SU-DHL-6 (cell line): ENCODE measurements at regions not wholly inside any gene's neighbourhood (a gene's known extent, or its start where the extent isn't known, plus 50 kb on each side); places are given as distances from the start of the nearest gene placed in this dataset.

ENCODE experiments used
- H2AFZ ChIP-seq: fragments of 200-600 bp; sonication (generic); 2 replicates; pipeline ENCODE4 v1.6.1; 2014; ENCODE audit warnings: low read depth, mild to moderate bottlenecking, moderate library complexity, mixed read lengths, antibody characterized with exemption, low read length; ENCODE audit not compliant: severe bottlenecking
- H3F3A ChIP-seq: fragments of 200-600 bp; shearing (Covaris generic); 2 replicates; pipeline ENCODE4 v1.6.0; 2016; ENCODE audit warnings: antibody characterized with exemption, mild to moderate bottlenecking; ENCODE audit not compliant: insufficient read depth
- H3K27ac ChIP-seq: fragments of 200-600 bp; sonication (generic); 2 replicates; pipeline ENCODE4 v1.5.1; 2016; ENCODE audit warnings: low read depth, mild to moderate bottlenecking, low read length, moderate library complexity, mixed read lengths
- H3K27me3 ChIP-seq: fragments of 200-600 bp; sonication (generic), shearing (Covaris generic); 2 replicates; pipeline ENCODE4 v1.6.0; 2014; ENCODE audit warnings: mild to moderate bottlenecking, low read length
- H3K36me3 ChIP-seq: fragments of 200-600 bp; sonication (generic); 2 replicates; pipeline ENCODE4 v1.6.1; 2014; ENCODE audit warnings: mild to moderate bottlenecking, low read length, mixed read lengths
- H3K4me2 ChIP-seq: fragments of 300-600, 200-600 bp; shearing (Covaris generic), sonication (generic); 2 replicates; pipeline ENCODE4 v1.6.0; 2014; ENCODE audit warnings: low read length, low read depth, mild to moderate bottlenecking; ENCODE audit not compliant: poor library complexity, severe bottlenecking
- H3K4me3 ChIP-seq: fragments of 200-600 bp; sonication (generic); 2 replicates; pipeline ENCODE4 v1.5.1; 2014; ENCODE audit warnings: antibody characterized with exemption, low read length, mild to moderate bottlenecking, mixed read lengths; ENCODE audit not compliant: insufficient read depth, poor library complexity, severe bottlenecking
- H3K79me2 ChIP-seq: fragments of 200-600 bp; sonication (generic); 2 replicates; pipeline ENCODE4 v1.6.1; 2014; ENCODE audit warnings: mild to moderate bottlenecking, low read length, moderate library complexity; ENCODE audit not compliant: insufficient read depth
- H3K9ac ChIP-seq: fragments of 200-600 bp; sonication (generic); 2 replicates; pipeline ENCODE4 v1.7.0; 2014; ENCODE audit warnings: mild to moderate bottlenecking, low read length
- H3K9me2 ChIP-seq: fragments of 200-600 bp; sonication (generic); replicated peaks from 2 replicates; pipeline ENCODE4 v1.6.1; 2014; ENCODE audit warnings: low read length; ENCODE audit not compliant: insufficient read depth
- H3K9me3 ChIP-seq: fragments of 200-600 bp; sonication (generic); 2 replicates; pipeline ENCODE4 v1.6.1; 2014; ENCODE audit warnings: low read length, mixed read lengths; ENCODE audit not compliant: insufficient read depth
- H4K20me1 ChIP-seq: fragments of 200-600 bp; sonication (generic); 2 replicates; pipeline ENCODE4 v1.6.1; 2014; ENCODE audit warnings: low read depth, mild to moderate bottlenecking, antibody characterized with exemption, low read length, moderate library complexity, mixed read lengths
- EZH2phosphoT487 ChIP-seq: fragments of 200-600 bp; sonication (generic), shearing (Covaris generic); conservative IDR thresholded peaks from 2 replicates; pipeline ENCODE4 v1.6.1; 2018; ENCODE audit warnings: mild to moderate bottlenecking, antibody characterized with exemption, low read length, moderate library complexity, mixed read lengths
- TF ChIP-seq, protein P1 (sequence below): fragments of 200-600 bp; sonication (generic); IDR thresholded peaks from one replicate; pipeline ENCODE4 v1.5.1; 2017; ENCODE audit warnings: antibody characterized with exemption, mild to moderate bottlenecking, low read length, moderate library complexity; ENCODE audit not compliant: insufficient read depth, poor library complexity, severe bottlenecking

DNA sequence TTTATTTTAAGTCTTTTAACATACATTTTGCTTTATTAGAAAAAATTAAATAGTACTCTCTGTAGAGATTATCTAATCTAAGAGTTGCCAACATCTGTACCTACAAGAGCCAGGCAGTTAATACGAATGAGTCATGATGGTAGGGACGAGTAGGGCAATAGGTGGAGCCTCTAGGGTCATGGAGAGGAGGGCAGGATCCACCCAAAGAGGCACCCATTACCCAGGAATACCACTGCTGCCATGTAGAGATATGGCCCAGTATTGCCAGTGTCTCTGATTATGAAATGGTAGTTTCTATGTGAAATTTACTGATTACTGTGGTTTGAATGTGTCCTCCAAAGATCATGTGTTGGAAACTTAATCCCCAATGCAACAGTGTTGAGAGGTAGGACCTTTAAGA lies 170.4 kb downstream of the PIK3R1 start:
- Histone ChIP-seq H3K27me3 (no peaks in the 10 kb centered on the region), H3K79me2 (no peaks in the 10 kb centered on the region), H3K36me3 (no peaks in the 10 kb centered on the region), H3K9me2 (no peaks in the 10 kb centered on the region), H3K27ac (no peak overlapping the region), H3K9me3 (no peaks in the 10 kb centered on the region), H3F3A (no peaks in the 10 kb centered on the region), H3K9ac (no peak overlapping the region), H3K4me2 (no peak overlapping the region), H3K4me3 (no peak overlapping the region), H2AFZ (no peak overlapping the region), H4K20me1 (no peaks in the 10 kb centered on the region)
- TF ChIP-seq, protein P1, sequence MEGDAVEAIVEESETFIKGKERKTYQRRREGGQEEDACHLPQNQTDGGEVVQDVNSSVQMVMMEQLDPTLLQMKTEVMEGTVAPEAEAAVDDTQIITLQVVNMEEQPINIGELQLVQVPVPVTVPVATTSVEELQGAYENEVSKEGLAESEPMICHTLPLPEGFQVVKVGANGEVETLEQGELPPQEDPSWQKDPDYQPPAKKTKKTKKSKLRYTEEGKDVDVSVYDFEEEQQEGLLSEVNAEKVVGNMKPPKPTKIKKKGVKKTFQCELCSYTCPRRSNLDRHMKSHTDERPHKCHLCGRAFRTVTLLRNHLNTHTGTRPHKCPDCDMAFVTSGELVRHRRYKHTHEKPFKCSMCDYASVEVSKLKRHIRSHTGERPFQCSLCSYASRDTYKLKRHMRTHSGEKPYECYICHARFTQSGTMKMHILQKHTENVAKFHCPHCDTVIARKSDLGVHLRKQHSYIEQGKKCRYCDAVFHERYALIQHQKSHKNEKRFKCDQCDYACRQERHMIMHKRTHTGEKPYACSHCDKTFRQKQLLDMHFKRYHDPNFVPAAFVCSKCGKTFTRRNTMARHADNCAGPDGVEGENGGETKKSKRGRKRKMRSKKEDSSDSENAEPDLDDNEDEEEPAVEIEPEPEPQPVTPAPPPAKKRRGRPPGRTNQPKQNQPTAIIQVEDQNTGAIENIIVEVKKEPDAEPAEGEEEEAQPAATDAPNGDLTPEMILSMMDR, result no peak
- TF ChIP-seq EZH2phosphoT487, result no peak

DNA sequence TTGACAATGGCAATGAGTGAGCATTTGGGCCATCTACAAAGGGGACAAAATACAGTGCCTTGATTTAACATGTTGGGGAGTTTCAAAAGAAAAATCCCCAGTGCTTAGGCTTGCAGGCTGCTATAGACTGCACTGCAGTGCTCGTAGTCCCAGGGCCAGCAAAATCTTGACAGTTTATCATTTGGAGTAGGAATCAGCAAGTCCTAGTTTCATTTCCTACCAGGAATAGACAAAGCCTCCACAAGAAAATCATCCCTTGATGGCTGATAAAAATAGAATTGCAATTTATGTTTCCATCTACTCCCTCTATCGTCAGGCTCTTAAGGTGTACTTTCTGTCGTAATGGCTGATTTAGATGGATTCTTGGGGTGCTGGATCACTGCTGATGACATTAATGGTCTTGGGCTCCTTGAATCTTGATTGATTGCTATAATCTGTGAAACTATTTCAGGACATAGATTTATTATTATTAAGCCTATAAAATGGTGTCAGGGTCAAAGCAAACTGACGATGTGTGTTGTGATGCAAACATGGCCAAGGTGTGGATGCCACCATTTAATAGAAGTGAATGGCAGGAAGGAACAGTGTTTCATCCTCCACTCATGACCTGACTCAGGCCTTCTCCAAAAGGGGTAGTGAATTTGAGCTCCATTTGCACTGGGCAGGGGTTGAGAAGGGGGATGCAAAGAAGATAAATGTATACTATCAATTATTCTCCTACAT lies 171.7 kb downstream of the PIK3R1 start:
- TF ChIP-seq, protein P1, result no peak
- TF ChIP-seq EZH2phosphoT487, result no peak
- Histone ChIP-seq H3K9ac (no peak overlapping the region), H3K27me3 (no peaks in the 10 kb centered on the region), H3K9me3 (no peaks in the 10 kb centered on the region), H3K27ac (no peak overlapping the region), H2AFZ (no peak overlapping the region), H3K9me2 (no peaks in the 10 kb centered on the region), H3K4me2 (no peak overlapping the region), H3F3A (no peaks in the 10 kb centered on the region), H4K20me1 (no peaks in the 10 kb centered on the region), H3K4me3 (no peak overlapping the region), H3K36me3 (no peaks in the 10 kb centered on the region), H3K79me2 (no peaks in the 10 kb centered on the region)

DNA sequence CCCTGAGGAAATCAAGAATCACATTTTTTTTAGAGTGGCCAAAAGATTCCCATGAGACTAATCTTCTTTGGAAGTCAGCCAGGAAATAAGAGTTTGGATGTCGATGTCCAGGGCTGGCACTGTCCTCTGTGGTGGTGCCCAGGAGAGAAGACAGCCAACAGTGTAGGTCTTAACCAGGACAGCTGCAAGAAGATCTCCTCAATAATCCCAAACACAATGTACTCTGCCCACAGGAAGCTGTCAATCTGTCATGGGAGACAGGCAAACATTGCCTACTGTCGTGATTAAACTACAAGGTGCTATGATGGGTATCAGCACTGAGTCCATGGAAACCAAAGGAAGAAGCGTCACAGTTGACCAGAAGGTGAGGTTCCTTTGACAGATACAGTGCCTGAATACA lies 174.1 kb downstream of the PIK3R1 start:
- H3K4me3 ChIP-seq, result no peak overlapping the region
- H3K36me3 ChIP-seq, result no peaks in the 10 kb centered on the region
- H3K27me3 ChIP-seq, result no peaks in the 10 kb centered on the region
- H3K9me3 ChIP-seq, result no peaks in the 10 kb centered on the region
- H3K27ac ChIP-seq, result no peak overlapping the region
- no peak overlapping the region for H3K4me2 ChIP-seq
- H3K9ac ChIP-seq, result no peak overlapping the region
- H3K9me2 ChIP-seq, result no peaks in the 10 kb centered on the region
- H2AFZ ChIP-seq, result no peak overlapping the region
- no peaks in the 10 kb centered on the region for H3K79me2 ChIP-seq
- H3F3A ChIP-seq, result no peaks in the 10 kb centered on the region
- TF ChIP-seq EZH2phosphoT487, result no peak
- TF ChIP-seq, protein P1, result no peak
- no peaks in the 10 kb centered on the region for H4K20me1 ChIP-seq
